ENCODE measurements at regions not wholly inside any gene's neighbourhood (a gene's known extent, or its start where the extent isn't known, plus 50 kb on each side); places are given as distances from the start of the nearest gene placed in this dataset.

- TF ChIP-seq ZNF274 (IDR thresholded peaks at IDR 0.05; ENCODE audit: low read depth, low read length) = no peak
- TF ChIP-seq YY1 (IDR thresholded peaks at IDR 0.05; ENCODE audit: insufficient read depth, insufficient read length) = no peak
Measured at GRCh38 chr2:7427293-7428060, 510.3 kb downstream of the RNF144A start.

All from NT2/D1 (cell line).